ENCODE measurements at regions not wholly inside any gene's neighbourhood (a gene's known extent, or its start where the extent isn't known, plus 50 kb on each side); places are given as distances from the start of the nearest gene placed in this dataset.

GRCh38 chr6:166686317-166686716 is 59.3 kb upstream of the RPS6KA2 start:
- TF ChIP-seq, protein P1, sequence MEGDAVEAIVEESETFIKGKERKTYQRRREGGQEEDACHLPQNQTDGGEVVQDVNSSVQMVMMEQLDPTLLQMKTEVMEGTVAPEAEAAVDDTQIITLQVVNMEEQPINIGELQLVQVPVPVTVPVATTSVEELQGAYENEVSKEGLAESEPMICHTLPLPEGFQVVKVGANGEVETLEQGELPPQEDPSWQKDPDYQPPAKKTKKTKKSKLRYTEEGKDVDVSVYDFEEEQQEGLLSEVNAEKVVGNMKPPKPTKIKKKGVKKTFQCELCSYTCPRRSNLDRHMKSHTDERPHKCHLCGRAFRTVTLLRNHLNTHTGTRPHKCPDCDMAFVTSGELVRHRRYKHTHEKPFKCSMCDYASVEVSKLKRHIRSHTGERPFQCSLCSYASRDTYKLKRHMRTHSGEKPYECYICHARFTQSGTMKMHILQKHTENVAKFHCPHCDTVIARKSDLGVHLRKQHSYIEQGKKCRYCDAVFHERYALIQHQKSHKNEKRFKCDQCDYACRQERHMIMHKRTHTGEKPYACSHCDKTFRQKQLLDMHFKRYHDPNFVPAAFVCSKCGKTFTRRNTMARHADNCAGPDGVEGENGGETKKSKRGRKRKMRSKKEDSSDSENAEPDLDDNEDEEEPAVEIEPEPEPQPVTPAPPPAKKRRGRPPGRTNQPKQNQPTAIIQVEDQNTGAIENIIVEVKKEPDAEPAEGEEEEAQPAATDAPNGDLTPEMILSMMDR (IDR thresholded peaks at IDR 0.05) = no peak
- 69 to 86% (median 84%) methylated on average over 2 of the region's 2 CpGs for WGBS, 3 donors
- H3K27me3 ChIP-seq (ENCODE audit: insufficient read depth in 3 of 3, low read length in 2 of 3) = no peaks in the 10 kb centered on the region
- no peaks in the 10 kb centered on the region for H3K36me3 ChIP-seq (ENCODE audit: insufficient read depth in 1 of 2, low read depth in 1 of 2)
- peaks cover 8% of the 10 kb centered on the region for H3K4me1 ChIP-seq
- intact Hi-C loops (cut with DNase I) = loop anchor here in 1 of 2 donors (5.0 kb wide), 2 partner anchors 49 to 129 kb away; no protein-coding TSS in a partner anchor
- no peak overlapping the region for H3K4me3 ChIP-seq
- ATAC-seq (no peak), DNase-seq (no peak)
- no peak overlapping the region for H3K27ac ChIP-seq
- no peaks in the 10 kb centered on the region for H3K9me3 ChIP-seq

DNA sequence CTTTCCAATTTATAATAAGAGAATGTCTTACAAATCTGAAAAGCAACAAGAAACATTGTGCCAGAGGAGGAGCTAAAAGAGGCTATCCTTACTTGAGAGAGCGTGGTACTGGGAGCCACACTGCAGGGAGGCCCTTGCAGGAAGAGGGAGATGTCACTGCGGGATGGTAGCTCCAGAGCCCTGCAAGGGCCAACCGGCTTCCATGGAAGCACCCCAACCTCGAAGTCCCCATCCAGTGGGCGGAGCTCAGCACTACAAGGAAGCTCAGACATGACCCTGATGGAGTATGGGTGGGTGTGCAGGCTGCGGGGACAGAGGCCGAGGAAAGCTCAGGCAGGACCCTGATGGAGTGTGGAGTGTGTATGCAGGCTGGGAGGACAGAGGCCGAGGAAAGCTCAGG is 57.8 kb upstream of the RPS6KA2 start:
- WGBS, 3 donors = 81 to 83% (median 81%) methylated on average over 8 of the region's 8 CpGs
- Histone ChIP-seq H3K27me3 (ENCODE audit: insufficient read depth in 3 of 3, low read length in 2 of 3) (no peaks in the 10 kb centered on the region), H3K9me3 (no peaks in the 10 kb centered on the region), H3K36me3 (ENCODE audit: insufficient read depth in 1 of 2, low read depth in 1 of 2) (no peaks in the 10 kb centered on the region), H3K27ac (no peak overlapping the region), H3K4me1 (no peaks in the 10 kb centered on the region), H3K4me3 (no peak overlapping the region)
- DNase-seq (no peak), ATAC-seq (no peak)
- intact Hi-C loops (cut with DNase I) = loop anchor here in 1 of 2 donors (5.0 kb wide), 2 partner anchors 48 to 128 kb away; no protein-coding TSS in a partner anchor
- TF ChIP-seq, protein P1 (IDR thresholded peaks at IDR 0.05) = no peak

DNA sequence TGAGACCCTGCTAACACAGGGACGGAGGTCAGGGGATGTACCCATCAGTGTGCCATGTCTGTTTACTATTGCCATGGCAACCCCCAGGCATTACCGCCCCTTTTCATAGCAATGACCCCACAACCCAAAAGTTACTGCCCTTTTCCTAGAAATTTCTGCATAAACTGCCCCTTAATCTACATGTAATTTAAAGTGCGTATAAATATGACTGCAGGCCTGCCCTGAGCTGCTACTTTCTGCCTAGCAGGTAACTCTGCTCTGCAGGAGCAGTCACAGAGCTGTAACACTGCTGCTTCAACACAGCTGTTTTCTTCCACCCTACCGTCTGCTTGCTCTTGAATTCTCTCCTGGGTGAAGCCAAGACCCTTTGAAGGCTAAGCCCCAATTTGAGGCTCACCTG is 57.1 kb upstream of the RPS6KA2 start:
- TF ChIP-seq, protein P1 (IDR thresholded peaks at IDR 0.05) = no peak
- 92 to 98% (median 94%) methylated on average over 4 of the region's 4 CpGs for WGBS, 3 donors
- no peaks in the 10 kb centered on the region for H3K27me3 ChIP-seq (ENCODE audit: insufficient read depth in 3 of 3, low read length in 2 of 3)
- ATAC-seq = no peak
- H3K9me3 ChIP-seq = no peaks in the 10 kb centered on the region
- H3K4me3 ChIP-seq = no peak overlapping the region
- DNase-seq = no peak
- H3K36me3 ChIP-seq (ENCODE audit: insufficient read depth in 1 of 2, low read depth in 1 of 2) = no peaks in the 10 kb centered on the region
- intact Hi-C loops (cut with DNase I) = no loop called here
- no peaks in the 10 kb centered on the region for H3K4me1 ChIP-seq
- no peak overlapping the region for H3K27ac ChIP-seq

DNA sequence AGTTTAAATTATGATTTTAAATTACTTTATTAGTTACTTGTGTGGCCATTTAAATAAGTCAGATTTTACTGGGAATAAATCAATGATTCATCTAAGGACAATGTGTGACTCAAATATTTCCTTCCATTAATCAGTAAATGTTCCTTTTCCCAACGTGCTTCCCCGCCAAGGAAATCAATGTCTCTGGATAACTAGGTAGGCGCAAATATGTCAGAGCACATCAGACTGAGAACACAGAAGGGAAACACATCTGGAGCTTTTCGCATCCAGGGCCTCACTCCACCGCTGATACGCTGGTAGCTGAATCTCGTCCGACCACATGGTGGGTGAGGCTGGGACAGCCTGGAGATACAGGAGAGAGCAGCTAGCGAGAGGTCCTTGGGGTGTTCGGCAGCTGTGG is 56.4 kb upstream of the RPS6KA2 start:
- Histone ChIP-seq H3K4me3 (no peak overlapping the region), H3K36me3 (ENCODE audit: insufficient read depth in 1 of 2, low read depth in 1 of 2) (no peaks in the 10 kb centered on the region), H3K9me3 (no peaks in the 10 kb centered on the region), H3K27me3 (ENCODE audit: insufficient read depth in 3 of 3, low read length in 2 of 3) (no peaks in the 10 kb centered on the region), H3K27ac (no peak overlapping the region), H3K4me1 (no peaks in the 10 kb centered on the region)
- WGBS, 3 donors = 85 to 87% (median 85%) methylated on average over 10 of the region's 10 CpGs
- intact Hi-C loops (cut with DNase I) = no loop called here
- ATAC-seq (no peak), DNase-seq (no peak)
- TF ChIP-seq, protein P1 (IDR thresholded peaks at IDR 0.05) = no peak

DNA sequence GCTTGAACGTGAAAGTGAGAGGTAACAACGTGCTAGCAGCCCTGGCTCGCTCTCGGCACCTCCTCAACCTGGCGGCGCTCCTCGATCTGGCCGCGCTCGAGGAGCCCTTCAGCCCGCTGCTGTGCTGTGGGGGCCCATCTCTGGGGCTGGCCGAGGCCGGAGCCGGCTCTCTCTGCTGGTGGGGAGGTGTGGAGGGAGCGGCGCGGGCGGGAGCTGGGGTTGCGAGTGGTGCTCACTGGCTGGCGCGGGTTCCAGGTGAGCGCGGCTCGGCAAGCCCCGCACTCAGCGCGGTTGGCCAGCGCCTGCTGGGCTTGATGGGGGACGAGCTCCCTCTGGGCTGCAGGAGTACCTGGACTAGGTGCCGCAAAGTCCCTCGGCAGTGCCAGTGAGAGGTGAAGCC is 52.5 kb upstream of the RPS6KA2 start:
- no peak overlapping the region for H3K4me3 ChIP-seq
- no peaks in the 10 kb centered on the region for H3K36me3 ChIP-seq (ENCODE audit: insufficient read depth in 1 of 2, low read depth in 1 of 2)
- WGBS, 3 donors = 96 to 97% (median 96%) methylated on average over 30 to 31 of the region's 31 CpGs
- H3K27me3 ChIP-seq (ENCODE audit: insufficient read depth in 3 of 3, low read length in 2 of 3) = no peaks in the 10 kb centered on the region
- ATAC-seq (no peak), DNase-seq (no peak)
- no peak overlapping the region for H3K27ac ChIP-seq
- TF ChIP-seq, protein P1 (IDR thresholded peaks at IDR 0.05) = no peak
- no peaks in the 10 kb centered on the region for H3K4me1 ChIP-seq
- H3K9me3 ChIP-seq = no peaks in the 10 kb centered on the region
- intact Hi-C loops (cut with DNase I) = no loop called here

Data from psoas muscle (tissue), 7 donors.